ENCODE measurements at regions not wholly inside any gene's neighbourhood (a gene's known extent, or its start where the extent isn't known, plus 50 kb on each side); places are given as distances from the start of the nearest gene placed in this dataset.

- peaks cover 40% of the 10 kb centered on the region for H3K27me3 ChIP-seq
- no peak overlapping the region for H3K27ac ChIP-seq
- no peaks in the 10 kb centered on the region for H3K36me3 ChIP-seq
- H3K4me1 ChIP-seq (ENCODE audit: low read depth), result no peaks in the 10 kb centered on the region
- DNase-seq (ENCODE audit: low read depth in 1 of 2, low spot score in 1 of 2), result no peak
- TF ChIP-seq CTCF (IDR thresholded peaks at IDR 0.05; ENCODE audit: low read depth, low read length), result no peak
- H3K4me3 ChIP-seq, result no peak overlapping the region
- no peaks in the 10 kb centered on the region for H3K9me3 ChIP-seq (ENCODE audit: low read depth)
Measured at GRCh38 chr13:112136095-112136494, 69.1 kb downstream of the SOX1 start.

GRCh38 chr13:112137144-112137543 lies 70.2 kb downstream of the SOX1 start:
- no peak for TF ChIP-seq CTCF (IDR thresholded peaks at IDR 0.05; ENCODE audit: low read depth, low read length)
- H3K9me3 ChIP-seq (ENCODE audit: low read depth), result no peaks in the 10 kb centered on the region
- H3K4me1 ChIP-seq (ENCODE audit: low read depth), result no peaks in the 10 kb centered on the region
- peaks cover 30% of the 10 kb centered on the region for H3K27me3 ChIP-seq
- no peak overlapping the region for H3K4me3 ChIP-seq
- no peaks in the 10 kb centered on the region for H3K36me3 ChIP-seq
- no peak for DNase-seq (ENCODE audit: low read depth in 1 of 2, low spot score in 1 of 2)
- no peak overlapping the region for H3K27ac ChIP-seq

- H3K27me3 ChIP-seq, result peaks cover 8% of the 10 kb centered on the region
- no peak overlapping the region for H3K27ac ChIP-seq
- H3K36me3 ChIP-seq, result no peaks in the 10 kb centered on the region
- no peak for TF ChIP-seq CTCF (IDR thresholded peaks at IDR 0.05; ENCODE audit: low read depth, low read length)
- H3K4me3 ChIP-seq, result no peak overlapping the region
- DNase-seq (ENCODE audit: low read depth in 1 of 2, low spot score in 1 of 2), result no peak
- no peaks in the 10 kb centered on the region for H3K4me1 ChIP-seq (ENCODE audit: low read depth)
- no peaks in the 10 kb centered on the region for H3K9me3 ChIP-seq (ENCODE audit: low read depth)
Measured at GRCh38 chr13:112140366-112140765, 73.4 kb downstream of the SOX1 start.

GRCh38 chr13:112141643-112142400 lies 74.9 kb downstream of the SOX1 start:
- Histone ChIP-seq H3K36me3 (no peaks in the 10 kb centered on the region), H3K9me3 (ENCODE audit: low read depth) (no peaks in the 10 kb centered on the region), H3K4me1 (ENCODE audit: low read depth) (no peaks in the 10 kb centered on the region), H3K27ac (no peak overlapping the region), H3K27me3 (peaks cover 6% of the 10 kb centered on the region), H3K4me3 (no peak overlapping the region)
- DNase-seq (ENCODE audit: low read depth in 1 of 2, low spot score in 1 of 2), result no peak
- TF ChIP-seq CTCF (IDR thresholded peaks at IDR 0.05; ENCODE audit: low read depth, low read length), result no peak

GRCh38 chr13:112142401-112142930 lies 75.5 kb downstream of the SOX1 start:
- no peak for TF ChIP-seq CTCF (IDR thresholded peaks at IDR 0.05; ENCODE audit: low read depth, low read length)
- DNase-seq (ENCODE audit: low read depth in 1 of 2, low spot score in 1 of 2), result no peak

More at GRCh38 chr13:112142401-112142930, 75.5 kb downstream of the SOX1 start:
- no peaks in the 10 kb centered on the region for H3K27me3 ChIP-seq
- H3K9me3 ChIP-seq (ENCODE audit: low read depth), result no peaks in the 10 kb centered on the region
- no peaks in the 10 kb centered on the region for H3K36me3 ChIP-seq
- no peak overlapping the region for H3K4me3 ChIP-seq
- no peak overlapping the region for H3K27ac ChIP-seq
- no peaks in the 10 kb centered on the region for H3K4me1 ChIP-seq (ENCODE audit: low read depth)
